ENCODE measurements at regions not wholly inside any gene's neighbourhood (a gene's known extent, or its start where the extent isn't known, plus 50 kb on each side); places are given as distances from the start of the nearest gene placed in this dataset.

DNA sequence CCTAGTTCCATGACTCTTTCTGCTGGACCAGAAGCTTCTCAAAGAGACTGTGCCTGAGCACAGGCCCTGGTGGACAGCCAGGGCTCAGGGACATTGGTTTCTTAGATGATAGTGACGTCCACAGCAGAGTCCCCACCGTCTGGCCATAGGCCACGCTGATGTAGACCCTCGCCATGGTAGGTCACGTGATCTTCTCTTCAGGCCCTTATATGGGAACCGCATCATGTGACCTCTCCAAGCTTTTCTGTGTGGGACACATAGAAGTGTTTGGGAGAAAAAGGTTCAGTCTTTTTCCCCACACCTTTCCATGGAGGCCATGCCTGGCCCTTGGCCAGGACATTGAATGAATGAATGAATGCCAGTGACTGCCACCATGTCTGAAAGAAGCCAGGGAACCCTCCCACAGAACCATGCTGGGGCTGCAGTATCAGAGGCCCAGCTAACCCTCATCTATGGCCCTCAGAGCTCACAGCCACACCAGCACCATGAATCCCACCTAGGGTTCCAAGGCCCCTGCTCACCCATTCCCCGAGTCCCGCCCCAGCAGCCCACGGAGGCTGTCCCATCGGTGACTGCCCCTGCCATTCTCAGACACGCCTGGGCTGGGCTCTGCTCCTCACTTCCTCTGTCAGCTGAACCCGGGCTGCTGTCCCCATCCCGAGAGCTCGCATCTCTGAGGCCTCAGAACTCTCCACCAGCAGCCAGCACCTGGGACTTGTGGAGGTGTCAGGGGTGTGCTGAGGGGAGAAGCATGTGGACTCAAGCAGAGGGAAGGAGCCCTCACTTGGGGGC lies 292.1 kb downstream of the ADGRD1 start:
- TF ChIP-seq CTCF (IDR thresholded peaks at IDR 0.05) (no peak), EZH2 (IDR thresholded peaks at IDR 0.05) (no peak)
